ENCODE measurements at regions not wholly inside any gene's neighbourhood (a gene's known extent, or its start where the extent isn't known, plus 50 kb on each side); places are given as distances from the start of the nearest gene placed in this dataset.
A peak's percentile ranks its signal among the peaks of the same experiment; 100 is the strongest.
"Not testable (repeated sequence)": the region's sequence is repeated elsewhere in the genome, so short reads cannot be mapped to it uniquely, and the experiment has no call there.

DNA sequence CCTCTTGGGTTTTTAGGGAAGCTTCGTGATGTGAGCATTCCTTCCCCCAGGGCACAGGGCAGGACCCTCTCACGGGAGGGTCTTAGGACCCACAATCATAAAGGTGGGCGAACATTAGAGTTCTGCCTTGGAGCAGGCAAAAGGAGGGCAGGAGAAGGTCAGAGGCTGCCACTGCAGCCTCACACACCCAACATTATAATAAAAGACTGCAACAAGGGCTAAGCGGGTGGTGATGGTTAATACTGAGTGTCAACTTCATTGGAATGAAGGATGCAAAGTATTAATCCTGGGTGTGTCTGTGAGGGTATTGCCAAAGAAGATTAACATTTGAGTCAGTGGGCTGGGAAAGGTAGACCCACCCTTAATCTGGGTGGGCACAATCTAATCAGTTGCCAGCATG, 206.6 kb upstream of the C2CD4B start:
- DNase-seq (ENCODE audit: low spot score) = not testable (repeated sequence)

DNA sequence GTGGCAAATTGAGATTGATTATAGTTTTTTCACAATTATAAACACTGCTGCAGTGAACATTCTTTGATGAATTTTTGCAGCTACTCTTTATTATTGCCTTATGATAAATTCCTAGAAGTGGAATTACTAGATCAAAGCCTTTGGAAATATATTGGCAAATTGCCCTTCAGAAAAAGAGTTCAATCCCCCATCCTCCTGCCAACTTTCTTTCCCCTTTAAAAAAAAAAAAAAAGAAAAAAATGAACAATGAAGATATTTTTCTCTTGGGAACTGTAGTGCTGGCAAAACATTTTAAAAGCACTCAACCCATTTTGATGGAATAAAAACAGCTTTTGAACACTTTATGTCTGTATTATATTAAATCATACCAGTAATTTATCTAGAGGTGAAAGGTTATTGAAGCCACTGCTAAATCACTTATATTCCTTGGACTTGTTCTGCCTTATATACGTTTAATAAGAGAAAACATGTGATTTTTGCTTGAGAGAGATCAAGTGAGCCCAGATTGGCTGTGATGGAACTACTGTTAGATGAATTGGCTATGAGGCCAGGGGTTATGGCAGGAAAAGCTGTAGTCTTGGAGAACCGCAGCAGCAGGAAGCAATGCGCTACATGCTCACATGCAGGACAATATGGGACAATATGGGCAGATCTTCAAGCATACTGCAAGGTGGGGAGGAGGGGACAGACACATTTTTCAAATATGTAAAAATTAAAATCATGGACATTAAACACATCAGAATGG, 212.8 kb upstream of the C2CD4B start:
- no peak for DNase-seq (ENCODE audit: low spot score)

- no peak for DNase-seq (ENCODE audit: low spot score)
Observed at GRCh38 chr15:62378772-62379498, 213.8 kb upstream of the C2CD4B start.

DNA sequence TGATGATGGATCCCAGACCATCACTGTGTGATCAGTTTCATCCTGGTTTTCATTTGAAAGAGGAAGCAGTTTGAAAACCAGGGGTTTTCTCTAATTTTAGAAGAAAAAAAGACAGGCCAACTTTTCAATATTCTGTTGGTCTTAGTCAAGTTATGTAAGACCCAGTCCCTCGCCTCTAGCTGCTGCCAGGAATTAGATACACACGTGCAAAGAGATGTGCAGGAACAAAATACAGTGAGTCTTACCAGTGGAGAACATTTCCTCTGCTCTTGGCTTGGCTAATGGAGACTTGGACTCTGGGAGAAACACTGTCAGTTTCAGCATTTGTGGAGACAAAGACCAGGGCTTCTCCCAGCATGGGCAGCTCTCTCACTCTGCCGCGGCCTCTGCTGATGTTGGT, 214.9 kb upstream of the C2CD4B start:
- no peak for DNase-seq (ENCODE audit: low spot score)

GRCh38 chr15:62382046-62382445, 217.0 kb upstream of the C2CD4B start:
- no peak for DNase-seq (ENCODE audit: low spot score)

DNA sequence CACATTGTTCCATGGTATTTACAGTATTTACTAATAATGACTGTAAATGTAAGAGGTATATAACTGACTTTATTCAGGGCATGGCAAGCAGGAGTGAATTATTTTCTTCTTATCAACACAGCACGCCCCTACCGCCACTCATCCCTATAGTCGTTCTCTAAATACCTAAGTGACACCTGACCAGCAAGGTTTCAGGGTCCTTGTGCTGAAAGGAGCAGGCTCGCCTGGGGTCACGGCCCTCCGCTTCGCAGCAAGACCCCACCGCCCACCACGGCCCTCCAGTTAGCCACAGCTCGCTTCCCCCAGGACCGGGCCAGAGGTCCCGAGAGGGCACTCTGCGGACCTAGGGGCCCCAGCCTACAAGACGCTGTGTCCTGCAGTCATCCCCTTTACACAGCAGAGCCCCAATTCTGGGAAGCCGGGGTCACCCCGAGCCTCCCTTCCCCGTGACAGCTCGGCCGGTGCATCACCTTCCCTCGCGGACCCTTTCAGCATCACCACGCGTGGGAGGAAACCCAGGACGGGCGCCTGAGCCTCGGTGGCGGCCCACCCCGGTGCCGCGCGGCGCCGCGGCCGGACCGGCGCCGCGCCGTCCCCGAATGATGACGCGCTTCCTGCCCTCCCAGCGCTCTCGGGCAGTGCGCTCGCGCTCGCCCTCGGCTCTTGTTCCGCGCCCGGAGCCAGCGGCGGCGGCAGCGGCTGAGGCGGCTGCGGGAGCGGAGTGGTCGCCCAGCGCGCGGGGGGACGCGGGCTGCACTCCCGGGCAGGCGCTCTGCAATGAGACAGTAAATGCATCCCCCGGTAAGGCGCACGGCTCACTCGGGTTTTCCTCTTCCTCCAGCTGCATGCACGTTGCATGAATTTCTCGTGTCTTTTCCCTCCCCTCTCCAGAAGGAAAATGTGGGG, 225.1 kb upstream of the C2CD4B start, which contains the start of gene TLN2:
Gene TLN2, plus strand, starts transcription at position 666 of the 906 bp plus-strand sequence.
- peak; percentile 87 for DNase-seq (ENCODE audit: low spot score)

DNA sequence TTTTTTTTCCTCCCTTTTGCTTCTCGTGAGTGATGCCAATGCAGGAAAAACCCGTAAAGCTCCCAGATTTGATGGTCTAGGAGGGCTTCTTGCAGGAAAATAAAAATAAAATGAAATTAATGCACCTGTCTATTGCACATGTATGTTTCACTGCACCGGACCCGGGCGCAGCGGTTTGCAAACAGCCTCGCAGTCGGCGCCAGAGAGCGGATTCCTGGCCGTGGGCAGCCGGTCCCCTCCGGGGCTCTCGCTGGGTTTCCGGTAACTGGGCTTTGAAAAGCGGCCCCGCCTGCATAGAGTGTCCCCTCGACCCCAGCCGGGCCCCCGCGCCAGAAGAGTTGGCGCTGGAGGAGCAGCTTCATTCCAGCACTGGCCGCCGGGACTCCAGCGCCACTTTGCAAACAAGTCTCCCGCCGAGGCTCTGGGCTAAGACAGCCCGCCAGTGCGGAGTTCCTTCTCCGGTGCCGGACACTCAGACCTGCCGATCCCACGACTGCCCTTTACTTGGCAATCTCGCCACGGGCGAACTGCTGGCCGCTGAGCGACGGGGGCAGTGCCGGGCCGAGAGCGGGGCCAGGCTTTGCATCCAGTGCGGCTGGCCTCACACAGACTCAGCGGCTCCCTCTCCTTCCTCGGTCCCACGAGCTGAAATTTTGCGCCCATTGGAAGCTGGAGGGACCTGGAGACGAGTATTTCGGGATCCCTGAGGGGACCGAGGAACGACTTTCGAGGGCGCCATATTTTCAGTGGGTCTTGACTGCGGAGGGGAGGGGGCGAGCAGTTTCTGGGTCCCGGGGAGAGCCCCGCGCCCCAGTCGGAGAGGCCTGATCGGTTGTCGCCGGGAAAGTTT, 225.9 kb upstream of the C2CD4B start:
- peak; percentile 83 for DNase-seq (ENCODE audit: low spot score)

DNA sequence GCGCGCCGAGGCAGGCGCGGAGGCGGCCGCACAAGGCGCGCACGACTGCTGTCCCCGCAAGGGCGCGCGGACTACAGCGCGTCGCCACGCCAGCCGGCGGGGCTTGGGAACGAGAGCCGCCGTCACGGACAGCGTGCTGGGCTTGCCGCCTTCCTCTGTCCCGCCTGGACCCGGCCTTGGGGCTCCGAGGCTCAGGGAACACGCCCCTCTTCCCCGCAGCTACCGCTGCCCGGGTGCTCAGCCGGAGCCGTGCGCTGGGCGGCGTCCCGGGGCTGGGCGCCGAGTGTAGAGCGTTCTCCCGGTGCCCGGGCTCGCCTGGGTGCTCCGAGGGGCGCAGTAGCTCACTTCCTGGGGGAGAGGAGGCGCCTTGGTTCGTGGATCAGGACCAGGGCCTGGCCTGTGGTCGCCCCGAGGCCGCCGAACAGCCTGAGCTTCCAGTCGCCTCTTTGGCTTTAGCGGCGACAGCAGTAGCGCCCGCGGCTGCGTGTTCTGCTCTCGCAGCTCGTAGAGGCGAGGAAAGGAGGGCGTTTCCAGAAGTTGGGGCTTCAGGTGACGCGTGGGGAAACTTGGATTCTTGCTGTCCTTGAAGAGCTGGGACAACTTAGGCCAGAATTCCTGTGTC, 226.7 kb upstream of the C2CD4B start:
- peak; percentile 81 for DNase-seq (ENCODE audit: low spot score)

DNA sequence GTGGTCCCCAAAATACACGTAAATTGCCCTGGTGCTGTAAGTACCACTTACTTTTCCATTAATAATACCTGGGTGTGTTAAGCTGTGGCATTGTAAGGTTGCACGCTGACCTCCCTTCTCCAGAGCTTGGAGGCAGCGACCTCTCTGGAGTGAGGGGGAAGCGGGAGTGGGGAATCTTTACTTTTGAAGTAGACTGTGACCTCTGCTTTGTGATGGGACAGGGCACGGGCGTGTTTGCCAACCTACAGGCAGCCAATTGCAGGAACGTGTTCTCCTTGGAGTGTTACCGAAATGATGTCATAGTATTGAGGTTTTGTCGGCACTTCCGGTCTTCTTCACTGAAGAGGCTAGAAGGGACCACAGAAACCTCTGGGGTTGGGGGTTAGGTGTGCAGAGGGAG, 227.3 kb upstream of the C2CD4B start:
- no peak for DNase-seq (ENCODE audit: low spot score)

DNA sequence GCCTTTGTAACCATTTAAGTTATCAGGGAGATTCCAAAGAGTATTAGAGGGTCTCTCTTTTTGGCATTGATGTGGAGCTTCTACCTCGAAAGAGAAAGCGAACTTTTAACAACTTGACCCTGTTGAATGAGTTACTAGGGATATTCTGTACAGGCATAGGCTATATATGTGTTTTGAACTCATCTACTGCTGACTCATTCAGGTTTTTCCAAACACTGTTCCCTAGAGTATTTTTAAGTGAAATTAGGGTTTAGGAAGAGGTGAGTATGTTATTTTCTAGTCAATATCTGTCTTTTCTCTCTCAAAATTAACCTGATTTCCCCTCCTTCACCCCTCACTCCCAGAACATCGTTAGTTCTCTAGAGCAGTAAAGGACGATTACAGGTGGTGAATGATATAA, 228.1 kb upstream of the C2CD4B start:
- no peak for DNase-seq (ENCODE audit: low spot score)

DNA sequence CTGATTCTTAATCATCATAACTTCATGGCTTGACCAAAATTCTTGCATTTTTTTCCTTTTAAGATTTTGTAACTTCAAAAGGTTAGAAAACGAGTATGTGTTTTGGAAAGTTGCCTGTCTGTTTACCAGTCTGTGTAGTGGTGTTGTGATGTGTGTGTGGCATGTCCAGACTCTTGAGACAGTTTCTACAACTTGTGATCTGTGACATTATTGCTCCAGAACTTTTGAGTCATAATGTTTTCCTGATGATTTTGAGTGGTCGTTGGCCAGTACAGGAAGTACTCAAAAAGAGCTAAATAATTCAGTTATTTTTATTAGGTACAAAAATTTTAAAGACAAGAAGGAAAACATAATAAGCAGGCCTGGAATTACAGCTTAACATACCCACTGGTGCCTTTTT, 229.0 kb upstream of the C2CD4B start:
- no peak for DNase-seq (ENCODE audit: low spot score)

- DNase-seq (ENCODE audit: low spot score) = no peak
Observed at GRCh38 chr15:62400778-62401177, 235.7 kb upstream of the C2CD4B start.

- DNase-seq (ENCODE audit: low spot score) = no peak
Observed at GRCh38 chr15:62402687-62403086, 237.6 kb upstream of the C2CD4B start.

DNA sequence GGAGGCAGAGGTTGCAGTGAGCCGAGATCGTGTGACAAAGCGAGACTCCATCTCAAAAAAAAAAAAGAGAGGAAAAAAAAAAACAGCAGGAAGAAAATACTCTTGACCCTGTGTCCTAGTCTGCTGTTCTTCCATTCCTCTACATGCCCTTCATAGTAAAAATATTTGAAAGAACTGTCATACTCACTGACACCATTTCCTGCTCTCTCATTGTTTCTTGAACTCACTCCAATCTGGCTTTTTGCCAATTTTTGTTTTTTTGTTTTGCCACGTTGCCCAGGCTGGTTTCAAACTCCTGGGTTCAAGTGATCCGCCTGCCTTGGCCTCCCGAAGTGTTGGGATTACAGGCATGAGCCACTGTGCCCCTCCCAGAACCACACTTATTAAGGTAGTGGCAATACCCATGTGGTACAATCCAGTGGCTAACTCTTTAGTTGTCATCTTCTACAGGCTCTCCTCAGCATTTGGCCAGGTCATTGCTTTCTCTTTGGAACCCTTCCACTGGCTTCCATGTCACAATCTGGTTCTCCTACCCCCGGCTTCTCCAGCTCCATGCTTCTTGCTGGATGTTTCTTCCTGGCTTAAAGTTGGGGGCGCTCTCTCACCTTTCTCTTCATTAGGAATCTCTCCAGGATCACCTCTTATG, 238.2 kb upstream of the C2CD4B start:
- no peak for DNase-seq (ENCODE audit: low spot score)

GRCh38 chr15:62404194-62404985, 239.3 kb upstream of the C2CD4B start:
- no peak for DNase-seq (ENCODE audit: low spot score)

- DNase-seq (ENCODE audit: low spot score) = no peak
Observed at GRCh38 chr15:62406305-62406891, 241.3 kb upstream of the C2CD4B start.

- no peak for DNase-seq (ENCODE audit: low spot score)
Observed at GRCh38 chr15:62407216-62407615, 242.1 kb upstream of the C2CD4B start.

GRCh38 chr15:62407962-62408361, 242.9 kb upstream of the C2CD4B start:
- no peak for DNase-seq (ENCODE audit: low spot score)

- DNase-seq (ENCODE audit: low spot score) = no peak
Observed at GRCh38 chr15:62409466-62409865, 244.4 kb upstream of the C2CD4B start.
